Panc1 (cell line): ENCODE measurements at regions not wholly inside any gene's neighbourhood (a gene's known extent, or its start where the extent isn't known, plus 50 kb on each side); places are given as distances from the start of the nearest gene placed in this dataset.

Source experiments
- ATAC-seq: fragments of 200-7000 bp; cut with Tn5 transposase; 2 replicates; pipeline ENCODE4 v1.9.1; 2020; ENCODE audit warnings: mild to moderate bottlenecking, moderate library complexity
- BruUV-seq: library from RNA; stranded (reverse); fragments of 400-500 nt; replicated peaks from 2 replicates; lab custom pipeline; 2021; lab: Mats Ljungman, UMichigan
- CTCF ChIA-PET: fragments of 300-600 bp; sonication (Branson Sonifier 250); formaldehyde crosslinking; loops from one replicate; lab custom pipeline; 2022; ENCODE audit warnings: antibody characterized with exemption; lab: Charles Lee
- POLR2A ChIA-PET: fragments of 300-600 bp; sonication (Branson Sonifier 250); formaldehyde crosslinking; loops from one replicate; lab custom pipeline; 2022; ENCODE audit warnings: antibody characterized with exemption; lab: Charles Lee
- DNase-seq: peaks from one replicate; pipeline ENCODE4 v3.0.0-alpha.2; 2010; ENCODE audit warnings: low read depth, low spot score
- H3K27ac ChIP-seq: 2 replicates; pipeline ENCODE4 v1.5.1; 2011; ENCODE audit warnings: mild to moderate bottlenecking, low read length, inconsistent platforms
- H3K27me3 ChIP-seq: fragments of 200-500 bp; sonication (Bioruptor generic); 2 replicates; pipeline ENCODE4 v1.6.0; 2014; ENCODE audit warnings: low read length, inconsistent platforms; ENCODE audit not compliant: control insufficient read depth, insufficient read depth
- H3K36me3 ChIP-seq: fragments of 200-500 bp; sonication (Bioruptor generic); 2 replicates; pipeline ENCODE4 v1.5.1; 2014; ENCODE audit warnings: inconsistent platforms, mild to moderate bottlenecking, low read length, moderate library complexity; ENCODE audit not compliant: control insufficient read depth, insufficient read depth
- H3K4me1 ChIP-seq: 2 replicates; pipeline ENCODE4 v1.5.1; 2011; ENCODE audit warnings: inconsistent platforms, mild to moderate bottlenecking, low read length, moderate library complexity; ENCODE audit not compliant: control insufficient read depth, insufficient read depth
- H3K4me3 ChIP-seq, 2 experiments: 2 replicates each; pipeline ENCODE4 v1.5.1; 2011 to 2012; ENCODE audit warnings: low read depth in 2 of 2, low read length in 2 of 2, mild to moderate bottlenecking in 2 of 2, inconsistent platforms in 1 of 2, moderate library complexity in 1 of 2
- H3K9me3 ChIP-seq: fragments of 200-500 bp; sonication (Bioruptor generic); 2 replicates; pipeline ENCODE4 v1.5.1; 2014; ENCODE audit warnings: low read depth, mild to moderate bottlenecking, inconsistent platforms, low read length, moderate library complexity; ENCODE audit not compliant: control insufficient read depth, insufficient read depth
- CTCF ChIP-seq: fragments of 450-650 bp; IDR thresholded peaks from 2 replicates; pipeline ENCODE4 v1.5.1; 2017; ENCODE audit warnings: mild to moderate bottlenecking
- POLR2AphosphoS5 ChIP-seq: IDR thresholded peaks from 2 replicates; pipeline ENCODE4 v1.6.1; 2012; ENCODE audit warnings: mild to moderate bottlenecking, low read depth, low read length, moderate library complexity
- REST ChIP-seq, 2 experiments: IDR thresholded peaks; 2 replicates each; pipeline ENCODE4 v1.6.1; 2011 to 2012; ENCODE audit warnings: low read depth in 2 of 2, control low read depth in 1 of 2, low read length in 1 of 2, mild to moderate bottlenecking in 1 of 2, moderate library complexity in 1 of 2; ENCODE audit not compliant: insufficient read depth in 1 of 2
- SIN3A ChIP-seq: IDR thresholded peaks from 2 replicates; pipeline ENCODE4 v1.6.1; 2012; ENCODE audit warnings: low read depth, mild to moderate bottlenecking, low read length, moderate library complexity, borderline replicate concordance; ENCODE audit not compliant: insufficient read depth
- TCF7L2 ChIP-seq: IDR thresholded peaks from 2 replicates; pipeline ENCODE4 v1.6.1; 2011; ENCODE audit warnings: mild to moderate bottlenecking, low read depth, low read length, inconsistent platforms
- in situ Hi-C: cut with HindIII; loops from 2 replicates; pipeline ENCODE4 v1.10.0; 2016; ENCODE audit warnings: low sequenced_read_pairs, low pct_unique_long_range_greater_than_20kb
- intact Hi-C: fragments of 100-400 bp; cut with micrococcal nuclease; formaldehyde crosslinking; loops from one replicate; pipeline ENCODE4 v1.10.0; 2022; ENCODE audit not compliant: unreplicated experiment

DNA sequence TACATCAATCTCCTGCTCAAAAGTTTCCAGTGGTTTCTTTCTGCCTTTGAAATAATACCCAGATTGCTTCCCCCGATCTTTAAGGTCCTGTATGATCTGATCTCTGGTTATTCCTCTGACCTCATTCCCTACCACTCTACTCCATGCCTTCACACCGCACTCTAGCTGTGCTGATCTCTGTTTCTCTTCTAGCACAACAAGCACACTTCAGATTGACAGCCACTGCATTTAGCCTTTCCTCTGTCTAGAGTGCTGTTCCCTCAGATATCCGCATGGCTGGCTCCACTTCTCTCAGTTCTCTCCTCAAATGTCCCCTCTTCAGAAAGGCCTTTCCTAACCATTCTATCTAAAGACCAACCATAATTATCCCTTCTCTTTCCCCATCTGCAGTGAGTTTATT is 370.4 kb upstream of the FGF13 start:
- no peaks in the 10 kb centered on the region for H3K9me3 ChIP-seq
- in situ Hi-C loops, result no loop called here
- H3K36me3 ChIP-seq, result no peaks in the 10 kb centered on the region
- H3K27ac ChIP-seq, result no peak overlapping the region
- H3K4me1 ChIP-seq, result no peaks in the 10 kb centered on the region
- TF ChIP-seq POLR2AphosphoS5 (no peak), TCF7L2 (no peak), SIN3A (no peak), REST (IDR thresholded peaks at IDR 0.05; ENCODE audit: insufficient read depth in 1 of 2, low read depth in 2 of 2, low read length in 1 of 2) (no peak), CTCF (no peak)
- no peaks in the 10 kb centered on the region for H3K27me3 ChIP-seq
- no peak for ATAC-seq
- intact Hi-C loops, result no loop called here
- CTCF ChIA-PET, result no interaction called here
- POLR2A ChIA-PET, result no interaction called here
- no peak for DNase-seq
- no peak overlapping the region for H3K4me3 ChIP-seq
- BruUV-seq, result no TSS peak

DNA sequence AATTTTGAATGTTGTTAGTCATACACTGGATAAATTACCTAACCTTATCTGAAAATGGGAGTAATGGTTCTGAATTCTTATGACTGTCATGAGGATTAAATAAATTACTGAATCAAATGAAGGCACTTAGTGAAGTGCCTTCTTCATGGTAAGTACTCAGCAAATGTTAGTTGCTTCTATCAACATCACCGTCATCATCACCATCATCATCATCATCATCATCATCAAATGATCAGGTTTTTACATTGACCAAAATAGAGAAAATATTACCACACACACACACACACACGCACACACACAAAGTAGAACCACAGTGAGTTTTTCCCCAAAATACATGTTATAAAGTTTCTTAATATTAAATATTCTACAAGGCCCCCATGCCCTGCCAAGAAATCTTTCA is 368.3 kb upstream of the FGF13 start:
- H3K9me3 ChIP-seq, result no peaks in the 10 kb centered on the region
- TF ChIP-seq CTCF (no peak), REST (IDR thresholded peaks at IDR 0.05; ENCODE audit: insufficient read depth in 1 of 2, low read depth in 2 of 2, low read length in 1 of 2) (no peak), TCF7L2 (no peak), SIN3A (no peak), POLR2AphosphoS5 (no peak)
- intact Hi-C loops, result no loop called here
- H3K27me3 ChIP-seq, result no peaks in the 10 kb centered on the region
- no peak for DNase-seq
- no peak overlapping the region for H3K4me3 ChIP-seq
- no peaks in the 10 kb centered on the region for H3K36me3 ChIP-seq
- in situ Hi-C loops, result no loop called here
- ChIA-PET POLR2A (no interaction called here), CTCF (no interaction called here)
- no peak overlapping the region for H3K27ac ChIP-seq
- ATAC-seq, result no peak
- BruUV-seq, result no TSS peak
- H3K4me1 ChIP-seq, result no peaks in the 10 kb centered on the region
